ENCODE measurements at regions not wholly inside any gene's neighbourhood (a gene's known extent, or its start where the extent isn't known, plus 50 kb on each side); places are given as distances from the start of the nearest gene placed in this dataset.

DNA sequence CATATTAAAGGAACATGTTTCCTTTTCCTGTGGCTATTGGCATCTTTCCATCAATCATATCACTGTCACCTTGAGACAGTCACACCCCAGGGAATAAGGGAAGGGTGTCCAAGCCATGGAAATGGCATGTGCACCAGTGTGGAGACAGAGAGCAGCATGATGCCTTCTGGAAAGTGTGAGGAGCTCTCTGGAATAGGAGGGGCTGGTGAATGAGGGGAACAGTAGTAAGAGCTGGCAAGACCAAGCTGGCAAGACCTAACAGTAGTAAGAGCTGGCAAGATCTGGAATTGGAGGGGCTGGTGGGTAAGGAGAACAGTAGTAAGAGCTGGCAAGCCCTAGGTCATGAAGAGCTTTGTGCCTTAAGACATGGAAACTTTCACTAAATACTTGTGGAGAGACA lies 186.7 kb downstream of the C1orf94 start:
- H3K4me3 ChIP-seq (ENCODE audit: low read depth, low read length), result no peak overlapping the region
- no peak for TF ChIP-seq CTCF (IDR thresholded peaks at IDR 0.05; ENCODE audit: insufficient read depth, low read depth, low read length)
- no peak for DNase-seq (ENCODE audit: low read depth)

GRCh38 chr1:34363915-34364314 lies 187.2 kb downstream of the C1orf94 start:
- DNase-seq (ENCODE audit: low read depth), result no peak
- H3K4me3 ChIP-seq (ENCODE audit: low read depth, low read length), result no peak overlapping the region
- no peak for TF ChIP-seq CTCF (IDR thresholded peaks at IDR 0.05; ENCODE audit: insufficient read depth, low read depth, low read length)

DNA sequence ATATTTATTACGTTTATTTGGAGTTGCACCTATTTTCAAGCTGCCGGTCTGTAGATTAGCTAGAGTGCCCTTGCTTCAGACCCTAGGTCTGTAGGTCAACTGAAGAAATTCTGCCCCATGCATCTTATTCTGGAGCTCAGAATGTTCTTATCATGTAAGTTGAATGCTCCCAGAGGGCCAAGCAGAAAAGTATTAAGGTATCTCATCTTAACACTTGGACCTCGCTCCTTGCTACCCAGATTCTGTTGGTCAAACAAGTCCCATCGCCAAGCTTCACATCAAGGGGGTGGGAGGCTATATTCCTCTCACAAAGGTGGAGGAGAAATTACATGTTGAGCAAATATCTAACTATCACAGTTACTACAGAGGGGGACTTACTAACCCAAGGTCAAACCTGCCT lies 187.7 kb downstream of the C1orf94 start:
- no peak for TF ChIP-seq CTCF (IDR thresholded peaks at IDR 0.05; ENCODE audit: insufficient read depth, low read depth, low read length)
- H3K4me3 ChIP-seq (ENCODE audit: low read depth, low read length), result no peak overlapping the region
- no peak for DNase-seq (ENCODE audit: low read depth)

GRCh38 chr1:34365295-34365694 lies 188.6 kb downstream of the C1orf94 start:
- no peak for TF ChIP-seq CTCF (IDR thresholded peaks at IDR 0.05; ENCODE audit: insufficient read depth, low read depth, low read length)
- DNase-seq (ENCODE audit: low read depth), result no peak
- H3K4me3 ChIP-seq (ENCODE audit: low read depth, low read length), result no peak overlapping the region

GRCh38 chr1:34366875-34367624 lies 190.3 kb downstream of the C1orf94 start:
- DNase-seq (ENCODE audit: low read depth), result no peak
- no peak for TF ChIP-seq CTCF (IDR thresholded peaks at IDR 0.05; ENCODE audit: insufficient read depth, low read depth, low read length)
- no peak overlapping the region for H3K4me3 ChIP-seq (ENCODE audit: low read depth, low read length)

GRCh38 chr1:34367954-34368353 lies 191.2 kb downstream of the C1orf94 start:
- no peak overlapping the region for H3K4me3 ChIP-seq (ENCODE audit: low read depth, low read length)
- TF ChIP-seq CTCF (IDR thresholded peaks at IDR 0.05; ENCODE audit: insufficient read depth, low read depth, low read length), result no peak
- DNase-seq (ENCODE audit: low read depth), result no peak

All from fibroblast of villous mesenchyme (primary cell).